Adrenal gland (tissue), 5 donors: ENCODE measurements at regions not wholly inside any gene's neighbourhood (a gene's known extent, or its start where the extent isn't known, plus 50 kb on each side); places are given as distances from the start of the nearest gene placed in this dataset.

Source experiments
- CTCF ChIP-seq, 6 experiments: fragments of 450-650 bp in 4 of 6; fragments of 200-600 bp in 2 of 6; sonication (generic) in 1 of 6; IDR thresholded peaks; 1 replicate in 5 of 6; 2 replicates in 1 of 6; pipeline versions ENCODE4 v1.5.1 to v1.8.0; 2016 to 2021; ENCODE audit warnings: antibody characterized with exemption in 6 of 6, mild to moderate bottlenecking in 2 of 6, moderate library complexity in 1 of 6
- POLR2A ChIP-seq, 2 donors: fragments of 450-650 bp; IDR thresholded peaks; one replicate each; pipeline ENCODE4 v1.6.1; 2017; ENCODE audit warnings: antibody characterized with exemption in 2 of 2, mild to moderate bottlenecking in 2 of 2, moderate library complexity in 1 of 2
- donor health status: DM: no; HTN: no; CAD: no.

- TF ChIP-seq CTCF (IDR thresholded peaks at IDR 0.05), result no peak
- TF ChIP-seq POLR2A (IDR thresholded peaks at IDR 0.05), result no peak
Observed at GRCh38 chr14:26204366-26204727, 393.5 kb downstream of the NOVA1 start.
